H9 (cell line): ENCODE measurements at regions not wholly inside any gene's neighbourhood (a gene's known extent, or its start where the extent isn't known, plus 50 kb on each side); places are given as distances from the start of the nearest gene placed in this dataset.

Source experiments
- DNase-seq: peaks from one replicate; pipeline ENCODE4 v3.0.0-alpha.2; 2017
- H2AFZ ChIP-seq: one replicate; pipeline ENCODE4 v1.6.1; 2013; ENCODE audit warnings: mild to moderate bottlenecking, low read length, control low read depth, moderate library complexity
- H2AK5ac ChIP-seq: 2 replicates; pipeline ENCODE4 v1.6.1; 2013; ENCODE audit warnings: low read length, control low read depth, mixed read lengths; ENCODE audit not compliant: insufficient read length
- H2BK120ac ChIP-seq: one replicate; pipeline ENCODE4 v1.6.1; 2013; ENCODE audit warnings: low read depth, mild to moderate bottlenecking, low read length, control low read depth, inconsistent platforms; ENCODE audit not compliant: poor library complexity, severe bottlenecking
- H2BK12ac ChIP-seq: 2 replicates; pipeline ENCODE4 v1.6.1; 2013; ENCODE audit warnings: low read length, control low read depth, mixed read lengths, low read depth; ENCODE audit not compliant: insufficient read length
- H2BK15ac ChIP-seq: 2 replicates; pipeline ENCODE4 v1.6.1; 2013; ENCODE audit warnings: low read depth, low read length, control low read depth
- H2BK20ac ChIP-seq: one replicate; pipeline ENCODE4 v1.6.1; 2013; ENCODE audit warnings: low read depth, mild to moderate bottlenecking, low read length, control low read depth, inconsistent platforms; ENCODE audit not compliant: poor library complexity, severe bottlenecking
- H2BK5ac ChIP-seq: 2 replicates; pipeline ENCODE4 v1.6.1; 2013; ENCODE audit warnings: low read length, control low read depth, mixed read lengths; ENCODE audit not compliant: insufficient read length
- H3K14ac ChIP-seq: 2 replicates; pipeline ENCODE4 v1.6.1; 2013; ENCODE audit warnings: low read length, control low read depth; ENCODE audit not compliant: insufficient read depth
- H3K18ac ChIP-seq: 2 replicates; pipeline ENCODE4 v1.6.1; 2013; ENCODE audit warnings: low read depth, mild to moderate bottlenecking, mixed read lengths, low read length, control low read depth; ENCODE audit not compliant: insufficient read length
- H3K23ac ChIP-seq: 2 replicates; pipeline ENCODE4 v1.6.1; 2013; ENCODE audit warnings: low read length, control low read depth, mixed read lengths, low read depth; ENCODE audit not compliant: insufficient read length
- H3K23me2 ChIP-seq: 2 replicates; pipeline ENCODE4 v1.6.1; 2013; ENCODE audit warnings: low read depth, mild to moderate bottlenecking, mixed read lengths, low read length, control low read depth; ENCODE audit not compliant: insufficient read length, poor library complexity, severe bottlenecking
- H3K27ac ChIP-seq: 2 replicates; pipeline ENCODE4 v1.5.1; 2013; ENCODE audit warnings: low read length, control low read depth, mixed read lengths, low read depth; ENCODE audit not compliant: insufficient read length
- H3K27me3 ChIP-seq: 2 replicates; pipeline ENCODE4 v1.6.1; 2013; ENCODE audit warnings: low read length, control low read depth, inconsistent platforms; ENCODE audit not compliant: insufficient read depth
- H3K4ac ChIP-seq: 2 replicates; pipeline ENCODE4 v1.6.1; 2013; ENCODE audit warnings: low read depth, mild to moderate bottlenecking, control low read depth, inconsistent platforms, low read length, moderate library complexity
- H3K4me1 ChIP-seq: 2 replicates; pipeline ENCODE4 v1.6.1; 2013; ENCODE audit warnings: low read length, control low read depth, inconsistent platforms; ENCODE audit not compliant: insufficient read depth
- H3K4me2 ChIP-seq: 2 replicates; pipeline ENCODE4 v1.6.1; 2013; ENCODE audit warnings: low read length, control low read depth, mixed read lengths; ENCODE audit not compliant: insufficient read length, insufficient read depth
- H3K56ac ChIP-seq: 2 replicates; pipeline ENCODE4 v1.6.1; 2013; ENCODE audit warnings: low read depth, mild to moderate bottlenecking, mixed read lengths, low read length, control low read depth; ENCODE audit not compliant: insufficient read length
- H3K79me1 ChIP-seq: 2 replicates; pipeline ENCODE4 v1.6.1; 2013; ENCODE audit warnings: low read depth, mild to moderate bottlenecking, moderate library complexity, low read length, control low read depth, inconsistent platforms; ENCODE audit not compliant: insufficient read depth, poor library complexity, severe bottlenecking
- H3K79me2 ChIP-seq: 2 replicates; pipeline ENCODE4 v1.6.1; 2013; ENCODE audit warnings: low read length, control low read depth, inconsistent platforms; ENCODE audit not compliant: insufficient read depth
- H3K9ac ChIP-seq: 2 replicates; pipeline ENCODE4 v1.6.1; 2013; ENCODE audit warnings: low read length, control low read depth, mixed read lengths; ENCODE audit not compliant: insufficient read length; ENCODE audit errors: extremely low read depth
- H3K9me3 ChIP-seq: one replicate; pipeline ENCODE4 v1.6.1; 2013; ENCODE audit warnings: low read depth, low read length, inconsistent platforms; ENCODE audit not compliant: control insufficient read depth
- H3T11ph ChIP-seq: one replicate; pipeline ENCODE4 v1.6.1; 2013; ENCODE audit warnings: mild to moderate bottlenecking, low read length, control low read depth, inconsistent platforms
- H4K20me1 ChIP-seq: one replicate; pipeline ENCODE4 v1.6.1; 2013; ENCODE audit not compliant: control insufficient read depth, insufficient read length, insufficient read depth
- H4K5ac ChIP-seq: 2 replicates; pipeline ENCODE4 v1.6.1; 2013; ENCODE audit warnings: low read depth, mild to moderate bottlenecking, mixed read lengths, low read length, control low read depth; ENCODE audit not compliant: insufficient read length
- H4K8ac ChIP-seq: replicated peaks from 2 replicates; pipeline ENCODE4 v1.6.1; 2013; ENCODE audit warnings: low read length, control low read depth, mixed read lengths, low read depth; ENCODE audit not compliant: insufficient read length
- H4K91ac ChIP-seq: 2 replicates; pipeline ENCODE4 v1.6.1; 2013; ENCODE audit warnings: low read depth, mild to moderate bottlenecking, moderate library complexity, mixed read lengths, low read length, control low read depth; ENCODE audit not compliant: insufficient read length
- H3K27ac Mint-ChIP-seq, 3 experiments: 2 replicates in 2 of 3; 3 replicates in 1 of 3; pipeline ENCODE4 v1.8.0; 2020 to 2021; ENCODE audit warnings: mixed read lengths in 3 of 3, mild to moderate bottlenecking in 1 of 3, moderate library complexity in 1 of 3
- H3K27me3 Mint-ChIP-seq: 2 replicates; pipeline ENCODE4 v1.8.0; 2021; ENCODE audit warnings: low read depth, mild to moderate bottlenecking, moderate library complexity, mixed read lengths
- H3K36me3 Mint-ChIP-seq, 3 experiments: 2 replicates in 2 of 3; 3 replicates in 1 of 3; pipeline ENCODE4 v1.8.0; 2020 to 2021; ENCODE audit warnings: low read depth in 3 of 3, mixed read lengths in 3 of 3; ENCODE audit not compliant: insufficient read depth in 1 of 3
- H3K4me1 Mint-ChIP-seq, 2 experiments: 2 replicates each; pipeline ENCODE4 v1.8.0; 2020; ENCODE audit warnings: mixed read lengths in 2 of 2
- H3K4me3 Mint-ChIP-seq, 2 experiments: 2 replicates in 1 of 2; 3 replicates in 1 of 2; pipeline ENCODE4 v1.8.0; 2020 to 2021; ENCODE audit warnings: mild to moderate bottlenecking in 2 of 2, mixed read lengths in 2 of 2, moderate library complexity in 1 of 2
- H3K9me3 Mint-ChIP-seq, 2 experiments: 2 replicates in 1 of 2; 3 replicates in 1 of 2; pipeline ENCODE4 v1.8.0; 2020; ENCODE audit warnings: mild to moderate bottlenecking in 2 of 2, mixed read lengths in 2 of 2, moderate library complexity in 1 of 2
- WGBS: extraction: QIAGEN DNeasy Blood & Tissue Kit; methylation state at CpG from one replicate; pipeline ENCODE4 v1.1.7; 2013; ENCODE audit warnings: missing lambda C conversion rate, low lambda C conversion rate, mixed read lengths; ENCODE audit not compliant: insufficient read length; ENCODE audit errors: extremely low coverage; 5-methylcytosine and 5-hydroxymethylcytosine counted together
- TF ChIP-seq, protein P1 (sequence below): fragments of 200-600 bp; sonication (generic); conservative IDR thresholded peaks from 3 replicates; pipeline ENCODE4 v1.8.0; 2021; ENCODE audit warnings: antibody characterized with exemption, mild to moderate bottlenecking

DNA sequence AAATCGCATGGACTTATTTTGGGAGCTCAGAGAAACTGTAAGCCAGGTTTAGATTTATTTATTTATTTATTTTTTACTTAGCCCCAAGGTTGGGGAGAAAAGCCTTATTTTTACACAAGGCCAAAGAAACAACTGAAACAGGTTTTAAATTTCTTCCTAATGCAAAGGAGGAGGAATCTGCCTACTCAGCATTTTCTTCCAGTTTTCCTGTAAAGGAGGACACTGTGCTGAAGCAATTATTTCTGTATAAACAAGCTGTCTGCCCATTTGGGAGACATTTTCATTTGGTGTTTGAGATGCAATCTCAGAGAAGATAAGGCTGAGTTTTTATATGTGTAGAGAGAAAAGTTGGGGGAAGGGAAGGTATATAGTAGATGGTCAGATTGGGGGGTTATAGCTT lies 125.0 kb downstream of the ETAA1 start:
- H4K20me1 ChIP-seq = no peaks in the 10 kb centered on the region
- no peak for DNase-seq
- no peak overlapping the region for H3K23ac ChIP-seq
- H2BK12ac ChIP-seq = no peak overlapping the region
- no peak overlapping the region for H2BK15ac ChIP-seq
- Mint-ChIP-seq H3K27me3 (no peaks in the 10 kb centered on the region; the same call in 1 of the 2 replicates), H3K36me3 (no peaks in the 10 kb centered on the region), H3K4me3 (no peak overlapping the region), H3K4me1 (no peaks in the 10 kb centered on the region), H3K27ac (no peak overlapping the region), H3K9me3 (no peaks in the 10 kb centered on the region; a peak in 1 of 5 replicates)
- H3K4ac ChIP-seq = no peak overlapping the region
- no peak overlapping the region for H3K14ac ChIP-seq
- H3K27ac ChIP-seq = no peak overlapping the region
- H2AFZ ChIP-seq = no peak overlapping the region
- H3K27me3 ChIP-seq = no peaks in the 10 kb centered on the region
- H3K79me1 ChIP-seq = no peaks in the 10 kb centered on the region
- no peak overlapping the region for H3K4me2 ChIP-seq
- TF ChIP-seq, protein P1, sequence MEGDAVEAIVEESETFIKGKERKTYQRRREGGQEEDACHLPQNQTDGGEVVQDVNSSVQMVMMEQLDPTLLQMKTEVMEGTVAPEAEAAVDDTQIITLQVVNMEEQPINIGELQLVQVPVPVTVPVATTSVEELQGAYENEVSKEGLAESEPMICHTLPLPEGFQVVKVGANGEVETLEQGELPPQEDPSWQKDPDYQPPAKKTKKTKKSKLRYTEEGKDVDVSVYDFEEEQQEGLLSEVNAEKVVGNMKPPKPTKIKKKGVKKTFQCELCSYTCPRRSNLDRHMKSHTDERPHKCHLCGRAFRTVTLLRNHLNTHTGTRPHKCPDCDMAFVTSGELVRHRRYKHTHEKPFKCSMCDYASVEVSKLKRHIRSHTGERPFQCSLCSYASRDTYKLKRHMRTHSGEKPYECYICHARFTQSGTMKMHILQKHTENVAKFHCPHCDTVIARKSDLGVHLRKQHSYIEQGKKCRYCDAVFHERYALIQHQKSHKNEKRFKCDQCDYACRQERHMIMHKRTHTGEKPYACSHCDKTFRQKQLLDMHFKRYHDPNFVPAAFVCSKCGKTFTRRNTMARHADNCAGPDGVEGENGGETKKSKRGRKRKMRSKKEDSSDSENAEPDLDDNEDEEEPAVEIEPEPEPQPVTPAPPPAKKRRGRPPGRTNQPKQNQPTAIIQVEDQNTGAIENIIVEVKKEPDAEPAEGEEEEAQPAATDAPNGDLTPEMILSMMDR = no peak
- no peak overlapping the region for H2BK120ac ChIP-seq
- H3T11ph ChIP-seq = no peak overlapping the region
- no peaks in the 10 kb centered on the region for H3K79me2 ChIP-seq
- H3K9ac ChIP-seq = no peak overlapping the region
- H4K91ac ChIP-seq = no peak overlapping the region
- no peak overlapping the region for H3K18ac ChIP-seq
- H2BK5ac ChIP-seq = no peak overlapping the region
- H4K5ac ChIP-seq = no peak overlapping the region
- H2AK5ac ChIP-seq = no peak overlapping the region
- H3K56ac ChIP-seq = no peak overlapping the region
- H3K23me2 ChIP-seq = no peaks in the 10 kb centered on the region
- WGBS = no CpG with 5 or more reads among the region's 1 CpG
- H2BK20ac ChIP-seq = no peak overlapping the region
- H4K8ac ChIP-seq = no peak overlapping the region
- no peaks in the 10 kb centered on the region for H3K9me3 ChIP-seq
- no peaks in the 10 kb centered on the region; the same call in 1 of the 2 replicates for H3K4me1 ChIP-seq
